ENCODE measurements at regions not wholly inside any gene's neighbourhood (a gene's known extent, or its start where the extent isn't known, plus 50 kb on each side); places are given as distances from the start of the nearest gene placed in this dataset.

DNA sequence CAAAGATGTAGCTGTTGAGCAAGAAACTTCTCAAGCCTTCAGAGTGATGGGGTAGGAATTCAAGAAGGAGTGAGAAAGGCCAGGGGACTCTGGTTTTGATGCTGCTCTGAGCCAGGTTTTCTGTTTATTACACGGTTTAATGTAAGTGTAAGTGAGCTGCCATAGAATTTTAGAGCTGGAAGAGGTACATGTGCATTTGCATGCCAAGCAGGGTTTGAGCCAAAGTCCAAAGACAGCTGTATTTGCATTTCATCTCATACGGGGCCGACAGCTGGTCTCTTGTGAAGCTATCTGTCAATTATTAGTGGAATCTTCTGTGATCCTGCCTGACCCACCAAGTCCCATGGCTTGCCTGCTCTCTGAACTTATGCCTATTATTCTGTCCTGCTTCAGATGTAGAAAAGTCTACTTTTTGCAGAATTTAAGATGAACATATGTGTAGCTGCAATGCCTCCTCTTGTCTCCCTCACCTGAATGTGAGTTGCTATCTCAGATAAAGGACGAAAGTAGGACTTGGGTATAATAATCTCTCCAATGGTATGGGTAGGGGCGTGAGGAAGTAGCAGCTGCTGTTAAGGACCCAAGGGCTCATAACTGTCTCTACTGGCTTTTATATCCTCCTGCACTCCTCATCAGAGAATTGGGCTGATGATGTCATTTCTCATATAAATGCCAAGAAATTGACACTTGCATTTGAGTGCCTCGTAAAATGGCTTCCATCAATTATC, 160.0 kb downstream of the SQOR start:
- TF ChIP-seq GATA3 (IDR thresholded peaks at IDR 0.05; ENCODE audit: low read depth, low read length) (no peak), GATA2 (IDR thresholded peaks at IDR 0.05; ENCODE audit: low read depth, low read length) (no peak)

DNA sequence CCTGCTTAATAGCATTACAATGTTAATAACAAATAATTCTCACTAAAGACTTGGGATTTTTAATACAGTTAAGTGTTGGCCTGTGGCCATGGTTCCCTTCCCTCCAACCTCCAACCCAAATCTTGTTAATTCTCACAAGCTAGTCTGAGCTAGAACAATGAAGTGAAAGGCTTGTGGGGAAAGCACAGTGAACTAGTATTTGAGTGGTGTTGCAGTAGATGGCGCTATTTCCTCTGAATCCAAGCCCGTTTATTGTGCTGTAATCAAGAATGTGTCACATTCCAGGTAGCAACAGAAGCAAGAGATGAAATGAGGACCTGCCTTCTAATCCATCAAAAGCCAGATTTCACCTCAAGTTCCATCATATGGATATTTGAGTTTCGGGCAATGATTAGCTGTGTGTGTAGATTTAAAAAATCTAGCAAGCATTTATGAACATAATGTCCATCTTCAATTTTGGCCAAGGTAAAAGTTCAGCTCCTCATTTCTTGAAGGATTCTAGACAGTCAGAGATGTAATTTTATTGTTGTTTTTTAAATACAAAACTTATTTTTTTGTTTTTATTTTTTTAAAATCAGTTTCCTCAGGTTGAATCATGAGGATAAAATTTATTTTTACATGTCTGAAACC, 160.7 kb downstream of the SQOR start:
- no peak for TF ChIP-seq GATA3 (IDR thresholded peaks at IDR 0.05; ENCODE audit: low read depth, low read length)
- TF ChIP-seq GATA2 (IDR thresholded peaks at IDR 0.05; ENCODE audit: low read depth, low read length), result no peak

DNA sequence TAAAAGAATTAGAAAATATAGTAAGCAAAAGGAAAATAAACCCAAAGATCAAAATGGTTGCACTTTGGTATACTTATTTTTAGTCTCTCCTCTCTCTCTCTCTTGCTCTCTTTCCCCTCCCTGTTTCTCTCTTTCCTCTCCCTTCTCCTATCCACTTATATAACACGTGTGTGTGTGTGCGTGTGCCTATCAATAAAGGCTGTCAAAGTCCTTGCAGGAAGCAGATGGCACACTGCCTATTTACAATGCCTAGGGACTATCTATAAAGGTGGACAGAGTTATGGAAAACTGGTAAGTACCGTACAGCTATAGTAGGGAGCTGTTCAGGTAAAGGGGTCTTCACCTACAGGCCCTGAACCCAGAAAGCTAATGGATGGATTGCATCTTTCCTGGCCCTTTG, 161.6 kb downstream of the SQOR start:
- TF ChIP-seq GATA3 (IDR thresholded peaks at IDR 0.05; ENCODE audit: low read depth, low read length) (no peak), GATA2 (IDR thresholded peaks at IDR 0.05; ENCODE audit: low read depth, low read length) (no peak)

DNA sequence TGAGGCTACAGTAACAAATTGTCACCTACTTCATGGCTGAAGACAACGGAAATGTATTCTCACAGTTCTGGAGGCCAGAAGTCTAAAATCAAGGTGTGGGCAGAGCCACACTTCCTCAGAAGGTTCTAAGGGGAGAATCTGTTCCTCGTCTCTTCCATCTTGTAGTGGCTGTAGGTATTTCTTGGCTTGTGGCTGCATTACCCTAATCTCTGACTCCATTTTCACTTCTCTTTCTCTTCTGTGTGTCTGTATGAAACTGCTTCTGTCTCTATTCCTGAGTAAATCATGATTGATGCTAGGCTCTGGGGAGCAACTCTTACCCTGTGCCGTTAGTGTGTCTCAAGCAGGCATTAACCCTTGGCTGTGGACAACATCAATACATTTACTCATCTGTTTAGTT, 164.7 kb downstream of the SQOR start:
- TF ChIP-seq GATA3 (IDR thresholded peaks at IDR 0.05; ENCODE audit: low read depth, low read length) (no peak), GATA2 (IDR thresholded peaks at IDR 0.05; ENCODE audit: low read depth, low read length) (no peak)

DNA sequence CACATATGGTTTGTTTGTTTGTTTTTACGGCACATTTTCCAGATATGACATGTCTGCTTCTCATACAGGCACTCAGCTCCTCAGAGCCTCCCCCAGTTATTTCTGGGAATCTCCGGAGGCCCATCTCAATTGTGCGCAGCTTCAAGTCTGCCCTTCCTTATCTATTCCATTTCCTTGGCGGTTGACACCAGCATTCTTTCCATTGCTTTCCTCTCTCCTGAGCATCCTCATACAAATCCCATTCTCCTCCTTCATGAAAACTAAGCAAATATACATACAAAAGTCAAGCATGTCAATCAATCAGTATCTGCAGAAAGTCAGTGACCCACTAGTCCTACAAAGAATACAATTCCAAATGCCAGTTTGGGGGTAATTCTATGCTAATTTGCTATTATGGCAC, 166.7 kb downstream of the SQOR start:
- no peak for TF ChIP-seq GATA2 (IDR thresholded peaks at IDR 0.05; ENCODE audit: low read depth, low read length)
- no peak for TF ChIP-seq GATA3 (IDR thresholded peaks at IDR 0.05; ENCODE audit: low read depth, low read length)

DNA sequence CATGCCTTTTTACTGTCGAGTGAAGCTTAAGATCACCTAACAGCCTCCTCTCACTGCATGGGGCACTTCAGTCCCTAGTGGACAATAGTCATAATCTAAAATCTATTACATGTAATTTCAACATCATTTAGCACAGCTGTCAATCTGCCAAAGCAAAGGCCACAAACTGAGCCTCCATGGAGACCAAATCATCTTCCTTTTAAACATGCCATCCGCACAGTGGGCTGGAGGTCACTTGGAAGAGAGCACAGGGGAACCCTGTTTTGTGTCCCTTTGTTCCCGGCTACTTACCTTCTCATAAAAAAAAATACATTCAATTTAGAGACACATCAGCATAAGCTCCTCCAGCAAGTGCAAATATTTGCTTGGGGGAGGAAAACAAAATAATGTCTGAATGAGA, 167.3 kb downstream of the SQOR start:
- TF ChIP-seq GATA3 (IDR thresholded peaks at IDR 0.05; ENCODE audit: low read depth, low read length) (no peak), GATA2 (IDR thresholded peaks at IDR 0.05; ENCODE audit: low read depth, low read length) (no peak)

DNA sequence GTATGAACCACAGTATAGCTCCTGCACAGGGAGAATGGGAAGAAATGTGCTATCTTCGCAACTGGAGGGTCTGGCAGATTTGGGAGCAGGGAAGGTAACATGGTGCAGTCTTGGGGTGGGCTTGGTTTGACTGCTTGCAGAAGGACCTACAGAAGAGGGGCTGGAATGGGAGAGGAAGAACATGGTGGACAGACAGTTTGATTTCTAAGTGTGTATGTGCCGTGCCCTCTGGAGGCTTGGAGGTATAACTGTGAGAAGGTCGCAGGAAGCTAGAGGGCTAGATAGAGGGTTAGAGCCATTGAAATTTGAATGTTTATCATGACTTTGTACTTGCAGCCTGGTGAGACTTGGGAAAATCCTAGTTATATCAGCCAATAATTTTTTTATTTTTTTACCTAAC, 169.2 kb downstream of the SQOR start:
- TF ChIP-seq GATA2 (IDR thresholded peaks at IDR 0.05; ENCODE audit: low read depth, low read length), result no peak

DNA sequence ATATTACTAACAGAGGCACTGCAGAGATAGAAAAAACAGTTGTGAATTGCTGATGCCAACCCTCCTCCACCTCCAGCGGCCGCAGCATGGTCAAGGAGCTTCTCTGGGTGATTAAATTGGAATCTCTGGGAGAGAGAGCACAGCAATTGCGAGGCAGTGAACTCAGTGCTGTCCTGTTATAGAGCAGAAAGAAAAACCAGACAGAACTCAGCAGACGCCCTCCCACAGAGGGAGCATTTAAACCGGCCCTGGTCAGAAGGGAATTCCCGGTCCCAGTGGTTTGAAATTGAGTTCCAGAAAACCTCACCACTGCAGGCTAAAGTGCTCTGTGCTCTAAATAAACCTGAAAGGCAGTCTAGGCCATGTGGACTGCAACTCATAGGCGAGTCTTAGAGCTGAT, 175.4 kb downstream of the SQOR start:
- TF ChIP-seq GATA3 (IDR thresholded peaks at IDR 0.05; ENCODE audit: low read depth, low read length) (no peak), GATA2 (IDR thresholded peaks at IDR 0.05; ENCODE audit: low read depth, low read length) (no peak)

DNA sequence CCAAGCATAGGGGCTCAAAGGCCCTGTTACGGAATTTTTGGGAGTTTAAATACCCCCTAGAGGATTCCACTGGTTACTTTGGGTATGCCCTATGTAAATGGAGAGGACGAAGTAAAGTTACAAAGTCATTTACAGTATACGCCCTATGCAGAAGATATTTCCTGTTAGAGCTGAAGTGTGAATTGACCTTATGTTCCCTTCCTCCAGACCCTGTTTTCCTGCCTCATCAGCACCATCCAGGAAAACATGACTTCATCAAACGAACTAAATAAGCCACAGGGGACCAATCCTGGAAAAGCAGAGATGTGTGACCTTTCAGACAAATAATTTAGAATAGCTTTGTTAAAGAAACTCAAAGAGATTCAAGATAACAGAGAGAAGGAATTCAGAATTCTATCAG, 177.4 kb downstream of the SQOR start:
- no peak for TF ChIP-seq GATA3 (IDR thresholded peaks at IDR 0.05; ENCODE audit: low read depth, low read length)
- TF ChIP-seq GATA2 (IDR thresholded peaks at IDR 0.05; ENCODE audit: low read depth, low read length), result no peak

DNA sequence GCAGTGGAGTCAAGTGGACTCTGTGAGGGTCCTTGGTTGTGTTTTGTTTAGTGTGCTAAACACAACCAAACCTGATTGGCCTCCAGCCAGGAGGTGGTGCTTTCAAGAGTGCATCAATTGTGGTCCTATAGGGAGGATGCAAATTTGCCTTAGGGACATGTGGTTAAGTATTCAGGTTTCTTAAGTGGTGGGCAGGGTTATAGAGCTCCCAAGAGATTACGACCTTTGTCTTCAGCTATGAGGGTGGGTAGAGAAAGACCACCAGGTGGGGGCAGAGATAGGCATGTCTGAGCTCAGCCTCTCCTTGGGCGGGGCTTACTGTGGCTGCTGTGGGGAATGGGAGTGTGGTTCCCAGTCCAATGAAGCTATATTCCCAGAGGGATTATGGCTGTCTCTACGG, 186.6 kb downstream of the SQOR start:
- TF ChIP-seq GATA2 (IDR thresholded peaks at IDR 0.05; ENCODE audit: low read depth, low read length) (no peak), GATA3 (IDR thresholded peaks at IDR 0.05; ENCODE audit: low read depth, low read length) (no peak)

DNA sequence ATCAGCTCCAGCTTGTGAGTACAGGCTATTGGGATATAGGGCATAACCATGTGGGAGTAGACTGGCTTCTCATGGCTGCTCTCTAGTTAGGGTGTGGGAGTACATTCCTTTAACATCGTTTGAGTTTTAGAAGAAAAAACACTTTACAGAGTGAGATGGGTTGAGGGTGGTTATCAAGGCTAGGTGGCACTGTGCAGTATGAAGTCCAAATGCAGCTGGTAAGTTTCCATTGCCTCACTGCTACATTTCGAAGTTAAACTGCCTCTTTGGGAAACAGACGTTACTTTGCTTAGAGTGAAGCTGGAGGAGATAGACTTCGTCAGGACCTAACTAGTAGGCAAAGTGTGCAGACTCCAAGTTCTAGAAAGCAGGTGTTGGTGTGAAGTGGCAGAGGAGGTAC, 192.4 kb downstream of the SQOR start:
- TF ChIP-seq GATA2 (IDR thresholded peaks at IDR 0.05; ENCODE audit: low read depth, low read length), result no peak
- no peak for TF ChIP-seq GATA3 (IDR thresholded peaks at IDR 0.05; ENCODE audit: low read depth, low read length)

DNA sequence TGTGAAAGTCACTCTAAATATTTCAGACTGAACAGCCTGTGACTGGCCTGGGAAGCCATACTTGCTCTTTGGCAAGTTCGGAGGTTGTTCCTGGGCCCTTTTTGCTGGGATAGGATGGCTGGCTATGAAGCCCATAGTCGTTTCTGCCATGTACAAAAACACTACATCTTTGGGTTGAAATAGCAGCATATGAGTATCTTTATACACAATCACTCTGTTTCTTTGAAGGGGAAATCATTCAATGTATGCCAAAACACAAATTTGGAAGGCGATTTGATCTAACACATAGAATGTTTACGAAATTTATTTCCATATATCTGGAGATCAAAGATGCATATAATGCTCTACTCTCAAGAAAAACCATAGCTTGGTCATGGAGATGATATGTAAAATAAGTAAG, 192.9 kb downstream of the SQOR start:
- TF ChIP-seq GATA3 (IDR thresholded peaks at IDR 0.05; ENCODE audit: low read depth, low read length), result no peak
- no peak for TF ChIP-seq GATA2 (IDR thresholded peaks at IDR 0.05; ENCODE audit: low read depth, low read length)

DNA sequence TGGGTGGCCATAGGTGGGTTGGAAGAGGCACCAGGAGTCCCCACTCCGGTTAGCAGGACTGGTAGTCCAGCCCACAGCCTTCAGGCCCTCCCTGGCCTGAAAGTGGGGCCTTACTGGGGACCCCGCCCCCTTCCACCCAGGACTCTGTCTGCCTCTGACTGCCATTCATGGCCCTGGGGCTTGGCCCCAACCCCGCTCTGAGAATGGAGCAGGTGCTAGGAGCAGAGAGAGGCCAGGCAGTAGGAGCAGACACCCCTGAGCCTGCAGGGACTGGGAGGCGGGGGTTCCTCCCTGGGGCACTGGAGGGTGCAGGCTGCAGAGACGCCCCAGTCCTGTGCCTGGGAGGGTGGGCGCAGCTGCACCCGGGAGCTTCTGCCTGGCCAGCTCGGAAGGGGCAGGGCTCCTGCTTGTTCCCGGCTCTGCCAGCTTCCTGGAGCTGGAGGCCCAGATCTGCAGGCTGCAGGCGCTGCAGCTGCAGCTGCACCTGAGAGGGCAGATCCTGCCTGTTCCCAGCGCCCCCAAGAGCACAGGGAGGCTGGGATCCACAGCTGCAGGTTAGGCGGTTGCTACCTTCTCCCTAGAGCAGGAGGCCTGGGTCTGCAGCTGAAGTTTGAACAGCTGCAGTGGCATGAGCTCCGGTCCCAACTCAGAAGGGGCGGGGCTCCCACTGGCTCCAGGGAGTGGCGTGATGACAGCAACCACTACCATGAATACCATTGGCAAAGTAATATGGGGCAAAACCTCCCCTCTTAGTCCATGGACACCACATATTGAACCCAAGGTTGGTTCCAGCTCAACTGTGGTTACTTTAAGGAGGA, 194.7 kb downstream of the SQOR start:
- TF ChIP-seq GATA3 (IDR thresholded peaks at IDR 0.05; ENCODE audit: low read depth, low read length) (no peak), GATA2 (IDR thresholded peaks at IDR 0.05; ENCODE audit: low read depth, low read length) (no peak)

DNA sequence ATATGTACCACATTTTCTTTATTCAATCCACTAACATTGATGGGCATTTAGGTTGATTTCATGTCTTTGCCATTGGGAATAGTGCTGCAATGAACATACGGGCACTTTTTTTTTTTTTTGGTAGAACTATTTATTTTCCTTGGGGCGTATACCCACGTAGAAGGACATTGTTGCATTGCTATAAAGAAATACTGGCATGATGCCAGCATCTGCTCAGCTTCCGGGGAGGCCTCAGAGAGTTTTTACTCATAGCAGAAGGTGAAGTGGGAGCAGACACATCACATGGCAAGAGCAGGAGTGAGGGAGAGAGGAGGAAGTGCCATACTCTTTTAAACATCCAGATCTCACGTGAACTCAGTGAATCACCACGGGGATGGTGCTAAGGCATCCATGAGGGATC, 197.0 kb downstream of the SQOR start:
- TF ChIP-seq GATA3 (IDR thresholded peaks at IDR 0.05; ENCODE audit: low read depth, low read length) (no peak), GATA2 (IDR thresholded peaks at IDR 0.05; ENCODE audit: low read depth, low read length) (no peak)

DNA sequence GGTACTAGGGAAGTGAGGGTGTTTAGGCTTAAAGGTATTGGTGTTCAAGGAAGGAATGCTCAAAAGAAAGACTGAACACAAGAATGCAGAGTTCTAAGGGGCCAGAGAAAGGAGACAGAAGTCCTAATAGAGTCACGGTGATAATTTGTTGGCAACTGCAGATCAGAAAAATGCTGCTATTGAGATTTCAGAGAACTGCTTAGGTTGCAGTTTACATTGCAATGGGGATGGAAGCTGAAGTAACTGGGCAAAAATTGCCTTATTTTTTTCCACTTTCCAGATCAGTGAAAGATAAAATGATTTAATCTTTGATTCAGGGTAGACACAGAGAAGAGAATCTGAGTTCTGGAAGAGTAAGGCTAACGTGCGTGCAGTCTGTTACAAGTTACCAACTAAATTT, 199.8 kb downstream of the SQOR start:
- TF ChIP-seq GATA2 (IDR thresholded peaks at IDR 0.05; ENCODE audit: low read depth, low read length), result no peak
- TF ChIP-seq GATA3 (IDR thresholded peaks at IDR 0.05; ENCODE audit: low read depth, low read length), result no peak
